Activated naive CD8-positive, alpha-beta T cell (primary cell): ENCODE measurements at regions not wholly inside any gene's neighbourhood (a gene's known extent, or its start where the extent isn't known, plus 50 kb on each side); places are given as distances from the start of the nearest gene placed in this dataset.

ENCODE experiments used
- H3K27ac Mint-ChIP-seq: one replicate; pipeline ENCODE4 v1.8.0; 2021; ENCODE audit warnings: mixed read lengths
- H3K27me3 Mint-ChIP-seq: one replicate; pipeline ENCODE4 v1.8.0; 2021; ENCODE audit warnings: mixed read lengths
- H3K36me3 Mint-ChIP-seq: one replicate; pipeline ENCODE4 v1.8.0; 2021; ENCODE audit warnings: mixed read lengths
- H3K4me1 Mint-ChIP-seq: one replicate; pipeline ENCODE4 v1.8.0; 2021; ENCODE audit warnings: low read depth, mixed read lengths
- H3K4me3 Mint-ChIP-seq: one replicate; pipeline ENCODE4 v1.8.0; 2021; ENCODE audit warnings: mild to moderate bottlenecking, mixed read lengths
- H3K9me3 Mint-ChIP-seq: one replicate; pipeline ENCODE4 v1.8.0; 2021; ENCODE audit warnings: low read depth, mixed read lengths

DNA sequence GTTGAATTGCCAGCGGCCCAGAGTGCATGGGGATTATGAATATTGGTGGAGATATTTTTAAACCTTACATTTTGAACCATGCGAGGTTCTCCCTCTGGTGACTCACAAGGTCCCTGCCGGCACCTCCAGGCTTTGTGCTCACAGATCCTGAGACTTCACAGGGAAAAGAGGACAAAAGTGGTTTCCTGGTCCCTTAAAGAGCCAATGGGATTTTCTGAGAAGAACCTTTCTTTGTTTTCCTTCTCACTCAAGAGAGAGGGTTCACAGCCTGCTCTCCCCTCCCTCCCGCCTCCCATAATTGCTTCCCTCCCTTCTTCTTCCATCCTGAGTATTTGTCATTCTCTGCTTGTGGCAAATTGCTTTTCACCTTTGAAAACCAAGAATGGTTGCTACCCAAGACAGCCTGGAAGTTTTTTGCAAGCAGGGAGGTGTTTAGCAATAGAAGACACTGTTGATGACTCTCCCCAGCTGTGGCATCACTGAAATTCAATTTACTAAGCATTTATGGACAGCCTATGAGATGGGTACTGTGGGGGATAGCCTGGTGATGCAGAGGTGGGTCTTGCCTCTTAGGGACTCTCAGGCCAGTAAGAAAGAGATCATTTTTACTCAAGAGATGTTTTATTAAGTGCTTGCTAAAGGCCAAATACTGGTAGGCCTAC, 76.6 kb downstream of the CPN2 start:
- Mint-ChIP-seq H3K9me3 (no peaks in the 10 kb centered on the region), H3K4me3 (no peak overlapping the region), H3K36me3 (no peaks in the 10 kb centered on the region), H3K27me3 (no peaks in the 10 kb centered on the region), H3K4me1 (peaks cover 5% of the 10 kb centered on the region), H3K27ac (no peak overlapping the region)

DNA sequence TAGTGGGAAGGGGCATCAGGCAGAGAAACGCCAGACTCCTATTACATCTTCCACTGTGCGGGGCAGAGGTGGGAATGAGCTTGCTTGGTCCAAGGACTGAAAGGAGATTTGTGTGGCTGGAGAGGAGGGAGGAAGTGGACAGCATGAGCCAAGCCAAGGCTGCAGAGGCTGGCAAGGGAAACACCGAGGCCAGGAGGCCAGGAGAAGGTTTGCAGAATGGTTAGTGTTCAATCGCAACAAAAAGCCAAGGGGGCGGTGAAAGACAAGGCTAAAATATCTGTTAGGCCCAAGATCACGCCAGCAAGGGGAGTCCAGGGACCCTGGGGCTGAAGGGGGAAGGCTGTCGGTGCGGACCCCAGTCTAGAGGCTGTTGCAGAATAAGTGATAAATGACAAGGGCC, 75.8 kb downstream of the CPN2 start:
- Mint-ChIP-seq H3K4me3 (no peak overlapping the region), H3K9me3 (no peaks in the 10 kb centered on the region), H3K27me3 (no peaks in the 10 kb centered on the region), H3K27ac (peak overlapping the region; percentile 24), H3K36me3 (no peaks in the 10 kb centered on the region), H3K4me1 (peaks cover 2% of the 10 kb centered on the region)

DNA sequence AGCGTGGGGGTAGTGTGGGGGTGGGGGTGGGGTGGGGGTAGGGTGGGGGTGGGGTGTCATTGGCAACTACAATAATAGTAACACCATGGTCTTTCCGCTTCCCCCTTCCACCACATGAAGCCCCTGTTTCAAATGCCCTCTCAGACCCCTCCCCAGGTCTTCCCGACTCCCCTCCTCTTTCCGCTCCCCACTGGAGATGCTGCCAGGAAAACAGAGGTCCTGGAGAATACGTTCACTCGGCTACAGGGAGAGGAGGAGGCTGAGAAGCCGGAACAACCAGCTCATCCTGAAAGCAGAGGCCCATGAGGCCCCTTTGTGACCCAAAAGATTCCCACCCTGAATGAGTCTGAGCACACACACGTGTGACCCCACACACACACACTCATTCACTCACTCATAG, 75.4 kb downstream of the CPN2 start:
- H3K4me3 Mint-ChIP-seq = no peak overlapping the region
- H3K27ac Mint-ChIP-seq = no peak overlapping the region
- H3K4me1 Mint-ChIP-seq = peaks cover 2% of the 10 kb centered on the region
- H3K27me3 Mint-ChIP-seq = no peaks in the 10 kb centered on the region
- H3K36me3 Mint-ChIP-seq = no peaks in the 10 kb centered on the region
- H3K9me3 Mint-ChIP-seq = no peaks in the 10 kb centered on the region

DNA sequence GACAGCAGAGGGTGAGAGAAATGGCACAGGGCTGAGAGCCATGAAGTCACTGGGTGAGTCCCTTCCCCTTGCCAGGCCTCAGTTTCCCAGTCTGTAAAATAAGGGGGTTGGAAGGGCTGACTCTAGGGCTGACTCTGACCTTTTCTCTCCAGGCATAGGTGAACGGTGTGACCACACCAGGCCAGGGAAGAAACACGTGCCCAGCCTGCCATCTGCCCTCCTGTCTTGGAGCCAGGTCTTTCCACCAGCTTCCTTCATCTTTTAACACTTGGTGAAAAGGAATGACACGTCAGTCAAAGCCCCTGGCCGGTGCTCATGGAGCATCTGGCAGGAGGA, 74.4 kb downstream of the CPN2 start:
- Mint-ChIP-seq H3K4me3 (no peak overlapping the region), H3K9me3 (no peaks in the 10 kb centered on the region), H3K27ac (no peak overlapping the region), H3K4me1 (peaks cover 2% of the 10 kb centered on the region), H3K36me3 (no peaks in the 10 kb centered on the region), H3K27me3 (no peaks in the 10 kb centered on the region)

DNA sequence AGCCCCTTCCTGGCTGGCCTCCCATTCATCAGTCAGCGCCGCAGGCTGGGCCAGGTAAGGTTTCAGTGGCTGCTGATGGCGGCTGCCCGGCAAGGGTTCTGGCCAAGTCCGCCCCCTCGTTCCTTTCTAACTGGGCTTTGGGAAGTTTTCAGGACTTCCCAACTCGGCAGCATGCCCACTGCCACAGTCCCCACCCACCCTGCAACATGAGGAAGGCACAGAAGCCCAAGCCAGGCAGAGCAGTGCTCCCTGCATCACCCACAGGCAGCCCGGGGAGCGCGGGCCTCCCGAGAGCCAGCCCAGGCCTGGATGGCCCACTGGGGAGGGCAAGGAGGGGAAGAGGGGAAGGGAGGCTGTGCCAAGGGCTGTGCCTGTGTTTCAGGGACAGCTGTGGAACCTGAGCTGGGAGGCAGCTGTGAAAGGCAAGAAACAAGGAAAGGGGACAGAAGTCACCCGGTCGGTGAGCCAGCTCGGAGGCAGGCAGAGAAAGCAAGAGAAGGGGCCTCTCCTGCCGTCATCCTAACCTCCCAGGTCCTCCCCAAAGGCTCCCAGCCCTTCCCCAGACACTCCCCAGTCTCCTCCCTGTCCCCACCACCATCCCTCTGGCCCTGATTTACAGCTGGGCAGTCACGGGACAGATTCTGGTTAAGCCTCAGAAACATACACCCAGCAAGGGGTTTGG, 73.9 kb downstream of the CPN2 start:
- no peaks in the 10 kb centered on the region for H3K27me3 Mint-ChIP-seq
- H3K9me3 Mint-ChIP-seq = no peaks in the 10 kb centered on the region
- no peaks in the 10 kb centered on the region for H3K36me3 Mint-ChIP-seq
- no peak overlapping the region for H3K4me3 Mint-ChIP-seq
- no peak overlapping the region for H3K27ac Mint-ChIP-seq
- H3K4me1 Mint-ChIP-seq = peaks cover 2% of the 10 kb centered on the region

DNA sequence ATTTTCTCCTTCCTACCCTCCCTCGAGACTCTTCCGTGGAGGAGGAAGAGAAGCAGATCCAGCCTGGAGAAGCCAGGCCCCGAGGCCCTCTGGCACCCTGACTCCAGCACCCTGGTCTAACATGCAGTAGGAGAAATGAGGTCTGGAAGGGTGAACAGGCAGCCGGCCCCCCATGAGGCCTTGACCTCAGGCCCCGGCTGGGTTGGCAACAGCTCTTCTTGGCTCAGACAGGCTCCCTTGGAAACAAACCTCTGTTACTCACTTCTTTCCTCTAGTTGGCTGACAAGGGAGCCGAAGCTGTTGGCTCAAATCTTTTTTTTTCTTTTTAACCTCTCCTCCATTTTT, 73.4 kb downstream of the CPN2 start:
- Mint-ChIP-seq H3K4me3 (no peak overlapping the region), H3K27ac (no peak overlapping the region), H3K4me1 (peaks cover 2% of the 10 kb centered on the region), H3K27me3 (no peaks in the 10 kb centered on the region), H3K9me3 (no peaks in the 10 kb centered on the region), H3K36me3 (no peaks in the 10 kb centered on the region)

DNA sequence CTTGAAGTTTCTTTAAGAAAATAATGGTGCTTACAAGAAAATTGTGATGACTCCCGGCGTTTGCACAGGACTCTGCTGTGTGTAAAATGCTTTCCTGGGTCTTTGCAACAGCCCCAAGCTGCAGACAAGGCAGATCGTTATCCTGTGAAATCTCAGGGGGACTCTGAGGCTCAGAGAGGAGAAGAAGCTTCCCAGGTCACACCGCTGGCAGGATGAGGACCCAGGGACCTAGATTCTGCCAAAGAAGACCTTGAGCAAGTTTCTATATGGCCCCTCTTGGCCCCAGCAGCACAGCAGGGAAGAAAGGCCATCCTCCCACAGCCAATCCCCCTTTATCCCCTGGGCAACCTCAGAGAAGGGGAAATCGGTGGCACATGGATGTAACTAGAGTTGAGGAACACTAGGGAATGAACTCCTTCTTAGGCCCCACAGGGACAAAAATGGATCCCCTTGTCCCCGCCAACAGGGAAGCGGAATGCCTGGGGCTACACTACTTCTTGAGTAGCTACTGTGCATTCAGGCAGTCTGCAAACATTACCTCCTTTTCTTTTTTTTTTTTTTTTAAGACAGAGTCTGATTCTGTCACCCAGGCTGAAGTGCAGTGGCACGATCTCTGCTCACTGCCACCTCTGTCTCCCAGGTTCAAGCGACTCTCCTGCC, 72.8 kb downstream of the CPN2 start:
- Mint-ChIP-seq H3K27ac (no peak overlapping the region), H3K4me1 (peaks cover 2% of the 10 kb centered on the region), H3K9me3 (no peaks in the 10 kb centered on the region)

DNA sequence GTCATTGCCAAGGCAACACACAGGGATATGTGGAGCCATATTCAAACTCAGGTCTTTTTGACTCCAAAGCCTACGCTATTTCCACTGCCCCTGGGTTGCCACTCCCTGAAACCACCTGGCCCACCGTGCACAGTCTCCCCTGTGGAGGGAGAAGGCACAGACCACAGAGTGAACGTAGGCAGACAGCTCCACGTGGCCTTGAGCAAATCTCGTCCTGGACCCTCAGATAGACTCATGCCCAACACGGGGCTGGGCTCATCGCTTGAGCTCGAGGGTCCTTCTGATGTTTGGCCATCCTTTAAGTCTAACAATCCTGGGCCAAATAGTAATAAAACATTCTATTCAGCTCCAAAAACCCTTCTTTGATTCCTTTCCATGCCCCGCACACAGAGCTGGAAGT, 72.0 kb downstream of the CPN2 start:
- no peaks in the 10 kb centered on the region for H3K9me3 Mint-ChIP-seq
- no peak overlapping the region for H3K27ac Mint-ChIP-seq
- no peak overlapping the region for H3K4me3 Mint-ChIP-seq
- no peaks in the 10 kb centered on the region for H3K36me3 Mint-ChIP-seq
- H3K27me3 Mint-ChIP-seq = no peaks in the 10 kb centered on the region
- H3K4me1 Mint-ChIP-seq = peaks cover 2% of the 10 kb centered on the region

More for the DNA sequence above, 72.8 kb downstream of the CPN2 start:
- Mint-ChIP-seq H3K27me3 (no peaks in the 10 kb centered on the region), H3K36me3 (no peaks in the 10 kb centered on the region), H3K4me3 (no peak overlapping the region)

DNA sequence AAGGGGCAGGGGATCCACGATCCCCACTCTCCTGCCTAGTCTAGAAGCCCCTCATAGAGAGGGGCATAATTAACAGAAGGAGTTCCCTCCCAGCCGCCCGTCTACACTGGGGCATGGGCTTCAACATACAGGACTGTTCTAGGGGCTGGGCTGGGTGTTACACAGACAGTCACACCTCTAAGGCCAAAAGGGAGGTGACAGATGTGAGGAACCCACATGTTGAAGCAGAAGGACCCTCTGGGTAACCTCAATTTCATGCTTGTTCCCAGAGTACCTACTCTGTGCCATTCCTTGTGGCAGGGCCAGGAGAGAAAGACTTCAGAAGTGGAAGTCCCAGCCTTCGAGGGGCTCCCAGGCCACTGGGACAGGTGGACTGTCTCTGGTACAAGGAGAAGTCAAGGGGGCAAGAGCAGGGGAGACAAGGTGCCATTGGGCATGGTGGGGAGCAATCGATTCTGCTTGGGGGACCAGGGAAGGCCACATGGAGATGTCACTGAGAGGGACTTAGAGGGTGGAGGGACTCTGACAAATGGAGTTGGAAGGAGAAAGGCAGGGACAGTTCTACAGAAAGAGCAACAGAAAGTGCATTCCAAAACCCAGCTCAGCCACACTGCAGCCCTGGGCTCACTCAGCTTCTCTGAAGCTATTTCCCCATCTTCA, 71.3 kb downstream of the CPN2 start:
- Mint-ChIP-seq H3K4me1 (peaks cover 2% of the 10 kb centered on the region), H3K36me3 (no peaks in the 10 kb centered on the region), H3K27me3 (no peaks in the 10 kb centered on the region), H3K4me3 (no peak overlapping the region), H3K9me3 (no peaks in the 10 kb centered on the region), H3K27ac (no peak overlapping the region)

DNA sequence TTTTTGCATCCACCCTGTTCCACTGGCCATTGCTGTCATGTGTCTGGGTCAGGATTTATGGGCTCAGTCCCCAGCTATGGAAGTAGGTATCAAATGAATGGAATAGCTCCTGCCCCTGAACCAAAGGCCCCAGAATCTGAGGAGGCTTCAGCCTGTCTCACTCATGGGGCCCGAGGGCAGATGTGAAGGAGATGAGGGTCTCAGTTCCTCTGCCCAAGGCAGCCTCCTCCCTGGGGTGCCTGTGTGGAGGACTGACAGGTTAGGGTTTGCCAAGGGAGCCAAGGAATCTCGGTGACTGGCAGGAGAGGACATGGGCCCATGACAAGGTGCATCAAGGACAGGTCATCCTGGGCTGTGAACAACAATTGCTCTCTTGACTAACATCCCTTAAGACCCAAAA, 70.4 kb downstream of the CPN2 start:
- no peaks in the 10 kb centered on the region for H3K36me3 Mint-ChIP-seq
- no peaks in the 10 kb centered on the region for H3K9me3 Mint-ChIP-seq
- H3K4me1 Mint-ChIP-seq = no peaks in the 10 kb centered on the region
- no peak overlapping the region for H3K27ac Mint-ChIP-seq
- no peaks in the 10 kb centered on the region for H3K27me3 Mint-ChIP-seq
- H3K4me3 Mint-ChIP-seq = no peak overlapping the region

DNA sequence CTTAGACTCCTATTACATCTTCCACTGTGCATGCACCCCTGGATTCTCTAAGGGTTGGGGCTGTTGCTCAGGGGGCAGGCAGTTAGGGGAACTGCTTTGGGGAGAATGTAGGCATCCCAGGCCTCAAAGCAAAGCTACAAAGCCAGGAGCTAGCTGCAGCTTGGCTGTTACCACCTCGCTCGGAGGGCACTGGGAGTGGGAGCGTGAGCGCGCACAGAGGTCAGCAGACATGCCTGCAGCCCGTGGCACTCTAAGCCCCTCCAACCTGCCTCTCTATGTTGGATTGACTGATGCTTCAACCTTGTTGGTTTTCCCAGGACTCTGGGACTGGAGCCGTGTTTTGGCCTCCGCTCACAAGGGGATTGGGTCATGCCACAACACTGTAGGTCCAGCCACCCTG, 69.8 kb downstream of the CPN2 start:
- Mint-ChIP-seq H3K9me3 (no peaks in the 10 kb centered on the region), H3K4me3 (no peak overlapping the region), H3K27me3 (no peaks in the 10 kb centered on the region), H3K4me1 (no peaks in the 10 kb centered on the region), H3K36me3 (no peaks in the 10 kb centered on the region), H3K27ac (no peak overlapping the region)

DNA sequence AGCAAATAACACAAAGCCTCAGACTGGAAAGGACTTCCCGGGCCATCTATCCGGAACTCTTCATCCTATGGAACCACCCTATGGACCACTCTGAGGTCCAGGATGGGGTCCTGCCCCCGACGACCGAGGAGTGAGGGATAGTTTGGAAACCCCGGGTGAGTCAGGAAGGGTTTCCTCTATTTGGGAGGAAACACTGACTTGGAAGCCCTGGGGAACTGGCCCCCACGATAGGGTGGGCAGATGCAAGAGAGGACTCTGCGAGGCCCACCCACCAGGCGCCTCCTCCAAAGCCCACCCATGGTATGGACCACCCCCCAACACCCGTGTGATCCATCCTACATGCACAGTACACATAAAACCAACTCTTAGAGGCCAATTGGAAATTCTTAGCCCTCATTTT, 69.4 kb downstream of the CPN2 start:
- Mint-ChIP-seq H3K27ac (no peak overlapping the region), H3K9me3 (no peaks in the 10 kb centered on the region), H3K27me3 (no peaks in the 10 kb centered on the region), H3K4me1 (no peaks in the 10 kb centered on the region), H3K4me3 (no peak overlapping the region), H3K36me3 (no peaks in the 10 kb centered on the region)

DNA sequence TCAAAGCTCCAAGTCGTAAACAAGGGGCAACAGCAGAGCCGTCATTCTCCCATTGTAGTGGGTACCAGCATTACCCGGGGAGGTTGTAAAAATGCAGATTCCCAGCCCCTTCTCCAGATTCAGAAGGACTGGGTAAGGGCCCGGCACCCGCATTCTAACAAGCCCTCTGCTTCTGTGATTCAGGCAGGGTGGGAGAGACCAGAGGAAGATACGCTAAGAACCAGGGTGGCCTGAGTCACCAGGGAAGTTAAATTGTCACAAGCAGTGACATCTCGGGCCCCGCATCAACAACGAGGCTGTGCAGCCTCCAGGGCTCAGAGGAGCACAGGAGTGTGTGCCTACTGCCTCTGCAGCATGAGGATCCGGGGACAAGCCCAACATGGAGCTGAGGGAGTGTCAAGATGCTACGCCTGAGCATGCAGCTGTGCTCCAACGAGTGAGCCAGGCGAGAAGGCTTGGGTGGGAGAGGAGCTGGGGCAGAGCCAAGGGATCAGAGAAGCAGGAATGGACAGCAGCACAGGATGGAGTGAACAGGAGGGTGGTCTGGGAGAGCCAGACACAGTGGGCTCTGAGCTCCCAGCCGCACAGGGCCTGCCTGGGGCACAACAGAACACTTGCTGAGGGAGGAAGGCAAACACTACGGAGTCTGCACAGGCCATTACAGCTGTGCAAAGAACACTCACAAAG, 68.5 kb downstream of the CPN2 start:
- Mint-ChIP-seq H3K36me3 (no peaks in the 10 kb centered on the region), H3K27ac (no peak overlapping the region), H3K4me3 (no peak overlapping the region), H3K27me3 (no peaks in the 10 kb centered on the region), H3K4me1 (no peaks in the 10 kb centered on the region), H3K9me3 (no peaks in the 10 kb centered on the region)

DNA sequence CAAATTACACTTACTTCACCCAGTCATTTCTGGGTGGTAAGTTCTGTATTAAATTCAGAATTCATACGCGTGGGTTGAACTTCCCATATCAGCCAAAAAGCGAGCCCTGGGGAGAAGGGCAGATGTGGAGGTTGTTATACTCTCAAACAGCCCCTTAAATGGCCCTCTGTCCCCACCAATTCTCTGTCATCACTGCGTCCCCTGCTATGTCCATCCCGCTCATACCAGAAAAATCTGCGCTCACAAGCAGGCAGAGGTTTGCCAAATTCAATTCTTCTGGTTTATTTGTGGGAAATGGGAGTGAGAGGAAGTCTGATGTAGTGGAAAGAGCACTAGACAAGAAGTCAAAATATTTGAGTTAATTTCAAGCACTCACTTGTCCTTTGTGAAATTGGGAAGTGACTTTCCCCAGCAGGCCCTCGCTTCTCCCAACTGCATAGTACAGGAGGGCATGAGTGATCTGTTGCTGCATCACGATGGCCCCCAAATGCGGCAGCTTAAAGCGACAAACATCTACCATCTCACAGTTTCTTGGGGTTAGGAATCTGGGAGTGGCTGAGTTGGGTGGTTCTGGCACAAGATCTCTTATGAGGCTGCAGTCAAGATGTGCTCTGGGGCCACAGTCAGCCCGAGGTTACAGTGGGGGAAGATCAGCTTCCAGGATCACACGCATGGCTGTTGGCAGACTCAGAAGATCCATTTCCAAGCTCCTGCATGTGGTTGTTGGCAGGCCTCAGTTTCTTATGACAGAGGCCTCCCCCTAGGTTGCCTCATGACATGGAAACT, 67.7 kb downstream of the CPN2 start:
- no peaks in the 10 kb centered on the region for H3K27me3 Mint-ChIP-seq
- no peaks in the 10 kb centered on the region for H3K4me1 Mint-ChIP-seq
- no peak overlapping the region for H3K27ac Mint-ChIP-seq
- H3K36me3 Mint-ChIP-seq = no peaks in the 10 kb centered on the region
- H3K9me3 Mint-ChIP-seq = no peaks in the 10 kb centered on the region
- no peak overlapping the region for H3K4me3 Mint-ChIP-seq
